ENCODE measurements at regions not wholly inside any gene's neighbourhood (a gene's known extent, or its start where the extent isn't known, plus 50 kb on each side); places are given as distances from the start of the nearest gene placed in this dataset.

DNA sequence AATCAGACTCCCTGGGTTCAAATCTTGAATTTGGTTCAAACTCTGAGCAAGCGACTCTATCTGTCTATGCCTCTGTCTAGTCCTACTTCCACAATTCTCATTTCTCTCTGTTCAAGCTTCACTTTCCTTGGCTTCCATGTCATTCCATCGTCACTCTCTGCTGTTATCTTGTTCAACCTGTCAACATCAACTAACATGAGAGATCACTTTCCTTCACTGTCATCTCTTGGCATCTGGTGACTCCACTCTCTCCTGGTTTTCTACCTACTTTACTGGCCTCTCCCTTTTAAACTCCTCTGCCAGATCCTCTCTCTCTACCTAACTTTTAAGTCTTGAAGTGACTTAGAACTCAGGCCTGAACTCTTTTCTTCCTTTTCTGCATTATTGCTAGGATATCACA, 240.2 kb downstream of the BCAT1 start:
- Histone ChIP-seq H4K20me1 (ENCODE audit: low read depth, low read length) (no peaks in the 10 kb centered on the region), H3K27ac (ENCODE audit: low read depth, low read length) (no peak overlapping the region), H3K4me2 (ENCODE audit: low read depth, low read length, poor library complexity, severe bottlenecking) (no peak overlapping the region), H3K4me3 (ENCODE audit: insufficient read depth, low read length, poor library complexity, severe bottlenecking) (no peak overlapping the region), H3K9me2 (replicated peaks; ENCODE audit: insufficient read depth, low read length) (no peaks in the 10 kb centered on the region), H3K27me3 (ENCODE audit: low read length) (no peaks in the 10 kb centered on the region), H3K79me2 (ENCODE audit: insufficient read depth, low read length) (no peaks in the 10 kb centered on the region), H3F3A (ENCODE audit: insufficient read depth) (no peaks in the 10 kb centered on the region), H3K9me3 (ENCODE audit: insufficient read depth, low read length) (no peaks in the 10 kb centered on the region), H2AFZ (ENCODE audit: low read depth, low read length, severe bottlenecking) (no peak overlapping the region), H3K9ac (ENCODE audit: low read length) (no peak overlapping the region), H3K36me3 (ENCODE audit: low read length) (no peaks in the 10 kb centered on the region)
- no peak for TF ChIP-seq EZH2phosphoT487 (conservative IDR thresholded peaks at IDR 0.05; ENCODE audit: low read length)
- TF ChIP-seq, protein P1, sequence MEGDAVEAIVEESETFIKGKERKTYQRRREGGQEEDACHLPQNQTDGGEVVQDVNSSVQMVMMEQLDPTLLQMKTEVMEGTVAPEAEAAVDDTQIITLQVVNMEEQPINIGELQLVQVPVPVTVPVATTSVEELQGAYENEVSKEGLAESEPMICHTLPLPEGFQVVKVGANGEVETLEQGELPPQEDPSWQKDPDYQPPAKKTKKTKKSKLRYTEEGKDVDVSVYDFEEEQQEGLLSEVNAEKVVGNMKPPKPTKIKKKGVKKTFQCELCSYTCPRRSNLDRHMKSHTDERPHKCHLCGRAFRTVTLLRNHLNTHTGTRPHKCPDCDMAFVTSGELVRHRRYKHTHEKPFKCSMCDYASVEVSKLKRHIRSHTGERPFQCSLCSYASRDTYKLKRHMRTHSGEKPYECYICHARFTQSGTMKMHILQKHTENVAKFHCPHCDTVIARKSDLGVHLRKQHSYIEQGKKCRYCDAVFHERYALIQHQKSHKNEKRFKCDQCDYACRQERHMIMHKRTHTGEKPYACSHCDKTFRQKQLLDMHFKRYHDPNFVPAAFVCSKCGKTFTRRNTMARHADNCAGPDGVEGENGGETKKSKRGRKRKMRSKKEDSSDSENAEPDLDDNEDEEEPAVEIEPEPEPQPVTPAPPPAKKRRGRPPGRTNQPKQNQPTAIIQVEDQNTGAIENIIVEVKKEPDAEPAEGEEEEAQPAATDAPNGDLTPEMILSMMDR (IDR thresholded peaks at IDR 0.05; ENCODE audit: insufficient read depth, low read length, poor library complexity, severe bottlenecking): no peak

DNA sequence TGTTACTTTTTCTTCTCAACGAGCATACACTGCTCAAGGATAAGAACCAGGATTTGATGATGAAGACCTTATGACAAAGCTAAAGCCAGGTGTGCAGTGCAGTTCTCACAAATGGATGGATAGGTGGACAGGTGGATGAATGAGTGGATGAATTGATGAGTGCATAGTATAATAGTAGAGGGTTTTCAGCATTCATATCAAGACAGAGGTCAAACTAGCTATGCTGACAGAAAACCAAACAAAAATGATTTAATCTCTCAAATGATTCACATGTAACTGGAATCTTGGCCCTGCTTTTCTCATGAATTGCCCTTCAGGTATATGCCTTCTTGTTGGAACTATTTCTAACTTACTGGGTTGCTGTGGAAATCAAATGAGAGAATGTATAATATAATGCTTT, 240.9 kb downstream of the BCAT1 start:
- Histone ChIP-seq H3F3A (ENCODE audit: insufficient read depth) (no peaks in the 10 kb centered on the region), H3K9me3 (ENCODE audit: insufficient read depth, low read length) (no peaks in the 10 kb centered on the region), H3K4me2 (ENCODE audit: low read depth, low read length, poor library complexity, severe bottlenecking) (no peak overlapping the region), H3K36me3 (ENCODE audit: low read length) (no peaks in the 10 kb centered on the region), H3K9ac (ENCODE audit: low read length) (no peak overlapping the region), H3K4me3 (ENCODE audit: insufficient read depth, low read length, poor library complexity, severe bottlenecking) (no peak overlapping the region), H3K27me3 (ENCODE audit: low read length) (no peaks in the 10 kb centered on the region), H3K9me2 (replicated peaks; ENCODE audit: insufficient read depth, low read length) (no peaks in the 10 kb centered on the region), H3K27ac (ENCODE audit: low read depth, low read length) (no peak overlapping the region), H3K79me2 (ENCODE audit: insufficient read depth, low read length) (no peaks in the 10 kb centered on the region), H2AFZ (ENCODE audit: low read depth, low read length, severe bottlenecking) (no peak overlapping the region), H4K20me1 (ENCODE audit: low read depth, low read length) (no peaks in the 10 kb centered on the region)
- TF ChIP-seq, protein P1 (IDR thresholded peaks at IDR 0.05; ENCODE audit: insufficient read depth, low read length, poor library complexity, severe bottlenecking): no peak
- TF ChIP-seq EZH2phosphoT487 (conservative IDR thresholded peaks at IDR 0.05; ENCODE audit: low read length): no peak

DNA sequence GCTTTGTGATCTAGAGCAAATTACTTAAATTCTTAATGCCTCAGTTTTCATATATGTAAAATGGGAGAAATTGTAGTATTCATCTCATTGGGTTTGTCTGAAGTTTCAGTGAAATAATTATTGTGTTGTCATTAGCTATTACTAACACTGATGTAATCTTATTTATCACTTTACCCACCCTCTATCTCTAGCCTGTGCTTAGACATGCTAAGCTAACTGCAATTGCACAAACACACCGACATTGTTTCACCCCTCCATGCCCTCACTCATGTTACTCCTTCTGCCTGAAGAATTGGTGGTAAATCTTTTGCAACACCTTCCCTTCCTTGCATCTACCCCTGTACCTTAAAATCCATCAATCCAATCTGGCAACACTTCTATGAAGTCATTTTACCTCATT, 241.6 kb downstream of the BCAT1 start:
- Histone ChIP-seq H2AFZ (ENCODE audit: low read depth, low read length, severe bottlenecking) (no peak overlapping the region), H3K27me3 (ENCODE audit: low read length) (no peaks in the 10 kb centered on the region), H3K36me3 (ENCODE audit: low read length) (no peaks in the 10 kb centered on the region), H3K9me3 (ENCODE audit: insufficient read depth, low read length) (no peaks in the 10 kb centered on the region), H4K20me1 (ENCODE audit: low read depth, low read length) (no peaks in the 10 kb centered on the region), H3K79me2 (ENCODE audit: insufficient read depth, low read length) (no peaks in the 10 kb centered on the region), H3K4me3 (ENCODE audit: insufficient read depth, low read length, poor library complexity, severe bottlenecking) (no peak overlapping the region), H3K9me2 (replicated peaks; ENCODE audit: insufficient read depth, low read length) (no peaks in the 10 kb centered on the region), H3K4me2 (ENCODE audit: low read depth, low read length, poor library complexity, severe bottlenecking) (no peak overlapping the region), H3K9ac (ENCODE audit: low read length) (no peak overlapping the region), H3F3A (ENCODE audit: insufficient read depth) (no peaks in the 10 kb centered on the region), H3K27ac (ENCODE audit: low read depth, low read length) (no peak overlapping the region)
- TF ChIP-seq EZH2phosphoT487 (conservative IDR thresholded peaks at IDR 0.05; ENCODE audit: low read length): no peak
- TF ChIP-seq, protein P1 (IDR thresholded peaks at IDR 0.05; ENCODE audit: insufficient read depth, low read length, poor library complexity, severe bottlenecking): no peak
